ENCODE measurements at regions not wholly inside any gene's neighbourhood (a gene's known extent, or its start where the extent isn't known, plus 50 kb on each side); places are given as distances from the start of the nearest gene placed in this dataset.
"Not testable (repeated sequence)": the region's sequence is repeated elsewhere in the genome, so short reads cannot be mapped to it uniquely, and the experiment has no call there.

- DNase-seq (ENCODE audit: extremely low read depth, low read depth), result no peak
- TF ChIP-seq CTCF (IDR thresholded peaks at IDR 0.05; ENCODE audit: low read depth, low read length, missing control alignments), result no peak
- no peak overlapping the region for H3K4me3 ChIP-seq (replicated peaks; ENCODE audit: low read depth, low read length)
Measured at GRCh38 chr12:60211244-60211643, 615.4 kb downstream of the SLC16A7 start.

GRCh38 chr12:60212159-60213000, 616.6 kb downstream of the SLC16A7 start:
- DNase-seq (ENCODE audit: extremely low read depth, low read depth), result no peak
- no peak for TF ChIP-seq CTCF (IDR thresholded peaks at IDR 0.05; ENCODE audit: low read depth, low read length, missing control alignments)
- H3K4me3 ChIP-seq (replicated peaks; ENCODE audit: low read depth, low read length), result no peak overlapping the region

- not testable (repeated sequence) for DNase-seq (ENCODE audit: extremely low read depth, low read depth); H3K4me3 ChIP-seq (replicated peaks; ENCODE audit: low read depth, low read length)
Measured at GRCh38 chr12:60213272-60213671, 617.4 kb downstream of the SLC16A7 start.

GRCh38 chr12:60216226-60216625, 620.4 kb downstream of the SLC16A7 start:
- no peak for DNase-seq (ENCODE audit: extremely low read depth, low read depth)
- no peak for TF ChIP-seq CTCF (IDR thresholded peaks at IDR 0.05; ENCODE audit: low read depth, low read length, missing control alignments)
- no peak overlapping the region for H3K4me3 ChIP-seq (replicated peaks; ENCODE audit: low read depth, low read length)

- no peak for TF ChIP-seq CTCF (IDR thresholded peaks at IDR 0.05; ENCODE audit: low read depth, low read length, missing control alignments)
- DNase-seq (ENCODE audit: extremely low read depth, low read depth), result no peak
- no peak overlapping the region for H3K4me3 ChIP-seq (replicated peaks; ENCODE audit: low read depth, low read length)
Measured at GRCh38 chr12:60223242-60223641, 627.4 kb downstream of the SLC16A7 start.

- no peak for DNase-seq (ENCODE audit: extremely low read depth, low read depth)
- no peak for TF ChIP-seq CTCF (IDR thresholded peaks at IDR 0.05; ENCODE audit: low read depth, low read length, missing control alignments)
- no peak overlapping the region for H3K4me3 ChIP-seq (replicated peaks; ENCODE audit: low read depth, low read length)
Measured at GRCh38 chr12:60225216-60226000, 629.6 kb downstream of the SLC16A7 start.

- H3K4me3 ChIP-seq (replicated peaks; ENCODE audit: low read depth, low read length), result no peak overlapping the region
- no peak for TF ChIP-seq CTCF (IDR thresholded peaks at IDR 0.05; ENCODE audit: low read depth, low read length, missing control alignments)
- DNase-seq (ENCODE audit: extremely low read depth, low read depth), result no peak
Measured at GRCh38 chr12:60227916-60228315, 632.1 kb downstream of the SLC16A7 start.

Measured in HFF-Myc (cell line).